ENCODE measurements at regions not wholly inside any gene's neighbourhood (a gene's known extent, or its start where the extent isn't known, plus 50 kb on each side); places are given as distances from the start of the nearest gene placed in this dataset.

GRCh38 chr9:108704156-108704852 is 151.5 kb downstream of the ACTL7B start:
- Histone ChIP-seq H3K9me3 (no peaks in the 10 kb centered on the region), H3K27ac (no peak overlapping the region), H3K36me3 (ENCODE audit: insufficient read depth in 1 of 2, low read depth in 1 of 2) (no peaks in the 10 kb centered on the region), H3K4me1 (no peaks in the 10 kb centered on the region), H3K4me3 (no peak overlapping the region), H3K27me3 (ENCODE audit: insufficient read depth in 3 of 3, low read length in 2 of 3) (peaks cover 0 to 3% (median 0%) of the 10 kb centered on the region in 3 donors)
- intact Hi-C loops (cut with DNase I), result no loop called here
- TF ChIP-seq, protein P1, sequence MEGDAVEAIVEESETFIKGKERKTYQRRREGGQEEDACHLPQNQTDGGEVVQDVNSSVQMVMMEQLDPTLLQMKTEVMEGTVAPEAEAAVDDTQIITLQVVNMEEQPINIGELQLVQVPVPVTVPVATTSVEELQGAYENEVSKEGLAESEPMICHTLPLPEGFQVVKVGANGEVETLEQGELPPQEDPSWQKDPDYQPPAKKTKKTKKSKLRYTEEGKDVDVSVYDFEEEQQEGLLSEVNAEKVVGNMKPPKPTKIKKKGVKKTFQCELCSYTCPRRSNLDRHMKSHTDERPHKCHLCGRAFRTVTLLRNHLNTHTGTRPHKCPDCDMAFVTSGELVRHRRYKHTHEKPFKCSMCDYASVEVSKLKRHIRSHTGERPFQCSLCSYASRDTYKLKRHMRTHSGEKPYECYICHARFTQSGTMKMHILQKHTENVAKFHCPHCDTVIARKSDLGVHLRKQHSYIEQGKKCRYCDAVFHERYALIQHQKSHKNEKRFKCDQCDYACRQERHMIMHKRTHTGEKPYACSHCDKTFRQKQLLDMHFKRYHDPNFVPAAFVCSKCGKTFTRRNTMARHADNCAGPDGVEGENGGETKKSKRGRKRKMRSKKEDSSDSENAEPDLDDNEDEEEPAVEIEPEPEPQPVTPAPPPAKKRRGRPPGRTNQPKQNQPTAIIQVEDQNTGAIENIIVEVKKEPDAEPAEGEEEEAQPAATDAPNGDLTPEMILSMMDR (IDR thresholded peaks at IDR 0.05), result no peak
- DNase-seq (no peak), ATAC-seq (no peak)
- 77 to 82% (median 77%) methylated on average over 4 of the region's 4 CpGs for WGBS, 3 donors

GRCh38 chr9:108703429-108703828 is 152.4 kb downstream of the ACTL7B start:
- TF ChIP-seq, protein P1 (IDR thresholded peaks at IDR 0.05), result no peak
- no peak for DNase-seq
- H3K4me1 ChIP-seq, result no peaks in the 10 kb centered on the region
- H3K36me3 ChIP-seq (ENCODE audit: insufficient read depth in 1 of 2, low read depth in 1 of 2), result no peaks in the 10 kb centered on the region
- H3K9me3 ChIP-seq, result no peaks in the 10 kb centered on the region
- no peak overlapping the region for H3K27ac ChIP-seq
- H3K27me3 ChIP-seq (ENCODE audit: insufficient read depth in 3 of 3, low read length in 2 of 3), result peaks cover 0 to 3% (median 0%) of the 10 kb centered on the region in 3 donors
- intact Hi-C loops (cut with DNase I), result no loop called here
- no peak for ATAC-seq
- H3K4me3 ChIP-seq, result no peak overlapping the region
- 73 to 77% (median 75%) methylated on average over 9 of the region's 9 CpGs for WGBS, 3 donors

DNA sequence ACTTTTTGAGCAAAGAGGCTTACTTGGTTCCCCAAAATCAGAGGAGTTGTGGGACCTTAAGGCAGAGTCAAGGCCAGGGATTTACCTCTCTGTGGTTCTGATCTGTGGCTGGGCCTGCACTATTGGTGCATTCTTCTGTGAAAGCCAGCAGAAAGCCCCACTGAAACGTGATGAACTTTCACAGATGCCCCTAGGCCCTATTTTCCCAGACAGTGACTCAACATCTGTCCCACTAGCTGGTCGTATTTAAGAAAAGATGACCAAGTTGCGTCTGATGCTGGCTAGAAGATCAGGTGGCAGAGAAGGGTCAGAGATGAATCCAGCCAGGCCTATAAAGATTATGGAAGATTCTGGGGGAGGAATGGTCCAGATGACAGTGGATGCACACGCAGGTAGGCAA is 153.1 kb downstream of the ACTL7B start:
- TF ChIP-seq, protein P1 (IDR thresholded peaks at IDR 0.05), result no peak
- intact Hi-C loops (cut with DNase I), result no loop called here
- H3K4me1 ChIP-seq, result no peaks in the 10 kb centered on the region
- no peak overlapping the region for H3K27ac ChIP-seq
- ATAC-seq (no peak), DNase-seq (no peak)
- peaks cover 0 to 3% (median 0%) of the 10 kb centered on the region in 3 donors for H3K27me3 ChIP-seq (ENCODE audit: insufficient read depth in 3 of 3, low read length in 2 of 3)
- no peaks in the 10 kb centered on the region for H3K9me3 ChIP-seq
- H3K36me3 ChIP-seq (ENCODE audit: insufficient read depth in 1 of 2, low read depth in 1 of 2), result no peaks in the 10 kb centered on the region
- 81 to 88% (median 87%) methylated on average over 4 of the region's 4 CpGs for WGBS, 3 donors
- no peak overlapping the region for H3K4me3 ChIP-seq

GRCh38 chr9:108698801-108699200 is 157.0 kb downstream of the ACTL7B start:
- TF ChIP-seq, protein P1 (IDR thresholded peaks at IDR 0.05), result no peak
- H3K36me3 ChIP-seq (ENCODE audit: insufficient read depth in 1 of 2, low read depth in 1 of 2), result no peaks in the 10 kb centered on the region
- 0 to 61% (median 58%) methylated on average over 1 of the region's 1 CpG for WGBS, 3 donors
- no peaks in the 10 kb centered on the region for H3K4me1 ChIP-seq
- ATAC-seq, result no peak
- H3K27me3 ChIP-seq (ENCODE audit: insufficient read depth in 3 of 3, low read length in 2 of 3), result no peaks in the 10 kb centered on the region
- no peaks in the 10 kb centered on the region for H3K9me3 ChIP-seq
- no peak overlapping the region for H3K4me3 ChIP-seq
- no peak for DNase-seq
- no peak overlapping the region for H3K27ac ChIP-seq
- intact Hi-C loops (cut with DNase I), result no loop called here

GRCh38 chr9:108698231-108698630 is 157.6 kb downstream of the ACTL7B start:
- TF ChIP-seq, protein P1 (IDR thresholded peaks at IDR 0.05), result no peak
- ATAC-seq (no peak), DNase-seq (no peak)
- Histone ChIP-seq H3K4me3 (no peak overlapping the region), H3K9me3 (no peaks in the 10 kb centered on the region), H3K4me1 (no peaks in the 10 kb centered on the region), H3K27me3 (ENCODE audit: insufficient read depth in 3 of 3, low read length in 2 of 3) (no peaks in the 10 kb centered on the region), H3K36me3 (ENCODE audit: insufficient read depth in 1 of 2, low read depth in 1 of 2) (no peaks in the 10 kb centered on the region), H3K27ac (no peak overlapping the region)
- 36 to 46% (median 42%) methylated on average over 2 of the region's 2 CpGs for WGBS, 3 donors
- intact Hi-C loops (cut with DNase I), result no loop called here
